Calu3 (cell line): ENCODE measurements at regions not wholly inside any gene's neighbourhood (a gene's known extent, or its start where the extent isn't known, plus 50 kb on each side); places are given as distances from the start of the nearest gene placed in this dataset.

Experiments used
- BruUV-seq: library from RNA; stranded (reverse); fragments of 400-500 nt; replicated peaks from 2 replicates; lab custom pipeline; 2021; lab: Mats Ljungman, UMichigan
- CTCF ChIA-PET: fragments of 300-600 bp; sonication (Branson Sonifier 250); formaldehyde crosslinking; loops from one replicate; lab custom pipeline; 2022; ENCODE audit warnings: antibody characterized with exemption; lab: Charles Lee
- DNase-seq: peaks from one replicate; pipeline ENCODE4 v3.0.0; 2022
- H3K27ac Mint-ChIP-seq: one replicate; pipeline ENCODE4 v1.8.0; 2022; ENCODE audit warnings: mixed read lengths; ENCODE audit not compliant: unreplicated experiment
- H3K27me3 Mint-ChIP-seq: one replicate; pipeline ENCODE4 v1.8.0; 2022; ENCODE audit warnings: mixed read lengths; ENCODE audit not compliant: unreplicated experiment
- H3K36me3 Mint-ChIP-seq: one replicate; pipeline ENCODE4 v1.8.0; 2022; ENCODE audit warnings: mild to moderate bottlenecking, moderate library complexity, mixed read lengths; ENCODE audit not compliant: insufficient read depth, unreplicated experiment
- H3K4me1 Mint-ChIP-seq: one replicate; pipeline ENCODE4 v1.8.0; 2022; ENCODE audit warnings: mild to moderate bottlenecking, low read depth, mixed read lengths; ENCODE audit not compliant: unreplicated experiment
- H3K4me3 Mint-ChIP-seq: one replicate; pipeline ENCODE4 v1.8.0; 2022; ENCODE audit warnings: mild to moderate bottlenecking, low read depth, moderate library complexity, mixed read lengths; ENCODE audit not compliant: unreplicated experiment
- H3K9me3 Mint-ChIP-seq: one replicate; pipeline ENCODE4 v1.8.0; 2022; ENCODE audit warnings: low read depth, mixed read lengths; ENCODE audit not compliant: unreplicated experiment
- CTCF ChIP-seq: fragments of 200-600 bp; IDR thresholded peaks from one replicate; pipeline ENCODE4 v1.8.0; 2022; ENCODE audit warnings: antibody characterized with exemption; ENCODE audit not compliant: unreplicated experiment
- intact Hi-C: fragments of 100-400 bp; cut with micrococcal nuclease; formaldehyde crosslinking; loops from one replicate; pipeline ENCODE4 v1.10.0; 2022; ENCODE audit not compliant: unreplicated experiment

GRCh38 chr20:58571356-58571692 lies 56.1 kb upstream of the APCDD1L start:
- Mint-ChIP-seq H3K27me3 (peaks cover 100% of the 10 kb centered on the region), H3K4me3 (no peak overlapping the region), H3K36me3 (no peaks in the 10 kb centered on the region), H3K4me1 (no peaks in the 10 kb centered on the region), H3K9me3 (no peaks in the 10 kb centered on the region), H3K27ac (no peak overlapping the region)
- BruUV-seq, result no TSS peak
- no peak for TF ChIP-seq CTCF
- no peak for DNase-seq
- intact Hi-C loops, result no loop called here
- CTCF ChIA-PET, result no interaction called here

DNA sequence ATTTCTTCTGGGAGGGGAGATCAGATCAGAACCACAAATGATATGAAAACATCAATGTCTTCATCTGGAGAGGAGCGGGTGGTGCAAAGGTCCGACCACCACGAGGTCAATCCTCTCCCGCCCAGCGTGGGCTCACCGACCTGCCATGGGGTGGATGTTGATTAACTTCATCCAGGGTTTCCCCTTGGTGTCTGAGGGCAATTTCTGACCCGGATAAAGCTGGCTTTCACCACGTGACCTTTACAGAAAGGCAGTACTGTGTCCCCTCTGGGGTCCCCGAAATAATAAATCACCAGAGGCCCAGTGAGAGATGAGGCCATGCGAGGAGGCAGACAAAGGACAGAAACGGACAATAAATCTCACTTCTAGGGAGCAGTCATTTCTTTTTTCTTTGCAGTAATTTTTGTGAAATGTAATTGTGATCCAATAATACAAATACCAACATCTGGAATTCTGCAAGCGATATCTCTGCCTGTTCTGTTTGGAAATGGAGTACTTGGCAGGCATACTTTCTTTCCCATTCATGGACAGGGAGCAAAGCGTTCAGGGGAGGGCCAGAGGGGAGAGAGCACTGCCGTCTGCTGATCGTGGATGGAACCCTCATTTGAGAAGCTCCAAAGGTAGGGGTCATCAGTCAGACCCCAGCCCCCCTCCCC lies 55.1 kb upstream of the APCDD1L start:
- intact Hi-C loops, result no loop called here
- no peaks in the 10 kb centered on the region for H3K9me3 Mint-ChIP-seq
- H3K4me3 Mint-ChIP-seq, result no peak overlapping the region
- CTCF ChIA-PET, result no interaction called here
- DNase-seq, result no peak
- no peaks in the 10 kb centered on the region for H3K4me1 Mint-ChIP-seq
- TF ChIP-seq CTCF, result no peak
- peaks cover 100% of the 10 kb centered on the region for H3K27me3 Mint-ChIP-seq
- H3K36me3 Mint-ChIP-seq, result no peaks in the 10 kb centered on the region
- BruUV-seq, result no TSS peak
- no peak overlapping the region for H3K27ac Mint-ChIP-seq

DNA sequence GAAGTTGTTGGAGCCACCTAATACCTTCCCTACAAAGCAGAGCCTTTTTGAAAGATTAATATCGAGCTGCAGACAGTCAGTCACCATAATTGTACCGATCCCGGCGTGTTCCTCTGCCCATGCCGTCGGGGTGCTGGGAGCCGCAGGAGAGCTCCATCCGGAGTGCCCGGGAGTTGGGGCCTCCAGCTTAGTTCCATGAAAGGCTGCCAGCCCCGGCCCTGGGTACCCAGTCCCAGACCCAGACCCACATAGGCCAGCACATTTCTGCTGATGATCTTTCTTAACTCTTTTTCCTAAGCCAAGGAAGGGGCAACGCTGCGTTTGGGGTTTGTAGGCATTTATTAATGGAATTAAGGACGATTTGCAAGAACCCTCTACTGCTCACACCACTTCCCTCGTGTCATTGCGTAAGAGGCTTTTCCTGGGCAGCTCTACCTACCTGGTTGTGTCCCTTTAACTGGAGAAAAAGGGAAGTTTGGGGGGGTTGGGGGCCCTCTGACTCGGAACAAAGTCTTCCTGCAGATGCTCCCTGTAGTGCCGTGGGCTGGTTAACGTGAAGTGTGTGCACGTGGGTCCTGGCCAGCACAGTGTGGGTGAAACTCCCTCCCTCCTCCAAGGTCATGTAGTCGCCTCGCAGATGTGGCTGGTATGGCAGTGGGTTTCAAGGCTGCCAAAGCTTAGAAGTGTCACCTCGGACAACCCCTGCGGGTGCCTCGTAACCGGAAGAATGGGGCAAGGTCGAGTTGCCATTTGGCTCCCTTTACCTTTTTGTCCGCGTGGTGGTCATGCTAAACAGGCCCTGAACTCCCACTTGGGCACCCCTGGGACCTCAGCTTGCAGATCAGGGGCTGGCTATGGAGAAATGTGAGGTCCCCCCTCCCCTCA lies 54.3 kb upstream of the APCDD1L start:
- no peaks in the 10 kb centered on the region for H3K9me3 Mint-ChIP-seq
- intact Hi-C loops, result no loop called here
- DNase-seq, result no peak

More for the DNA sequence above, 54.3 kb upstream of the APCDD1L start:
- H3K27ac Mint-ChIP-seq, result no peak overlapping the region
- no TSS peak for BruUV-seq
- no peaks in the 10 kb centered on the region for H3K4me1 Mint-ChIP-seq
- no peak for TF ChIP-seq CTCF
- no peaks in the 10 kb centered on the region for H3K36me3 Mint-ChIP-seq
- H3K4me3 Mint-ChIP-seq, result no peak overlapping the region
- CTCF ChIA-PET, result interaction anchor here (0.6 kb wide), 1 partner anchor 1036 kb away, joined by 4 read pairs; no protein-coding TSS in a partner anchor
- peaks cover 92% of the 10 kb centered on the region for H3K27me3 Mint-ChIP-seq
